Stimulated activated CD8-positive, alpha-beta memory T cell treated with anti-CD3 and anti-CD28 coated beads, Interleukin-2, amount 100 ng/mL, for 48 hours (primary cell): ENCODE measurements at regions not wholly inside any gene's neighbourhood (a gene's known extent, or its start where the extent isn't known, plus 50 kb on each side); places are given as distances from the start of the nearest gene placed in this dataset.
"Not testable (repeated sequence)": the region's sequence is repeated elsewhere in the genome, so short reads cannot be mapped to it uniquely, and the experiment has no call there.

ENCODE experiments used
- DNase-seq, 2 donors: peaks; one replicate each; pipeline ENCODE4 v3.0.0-alpha.2; 2020; ENCODE audit warnings: low read depth in 2 of 2

DNA sequence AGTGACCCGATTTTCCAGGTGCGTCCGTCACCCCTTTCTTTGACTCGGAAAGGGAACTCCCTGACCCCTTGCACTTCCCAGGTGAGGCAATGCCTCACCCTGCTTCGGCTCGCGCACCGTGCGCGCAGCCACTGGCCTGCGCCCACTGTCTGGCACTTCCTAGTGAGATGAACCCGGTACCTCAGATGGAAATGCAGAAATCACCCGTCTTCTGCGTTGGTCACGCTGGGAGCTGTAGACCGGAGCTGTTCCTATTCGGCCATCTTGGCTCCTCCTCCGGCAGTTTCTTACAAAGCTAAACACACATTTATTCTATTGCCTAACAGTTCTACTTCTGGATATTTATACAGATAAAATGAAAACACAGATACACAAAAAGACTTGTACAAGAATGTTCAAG, 527.6 kb upstream of the LRRN3 start:
- not testable (repeated sequence) for DNase-seq

- DNase-seq: no peak
Observed at GRCh38 chr7:110564246-110564645, 526.7 kb upstream of the LRRN3 start.

GRCh38 chr7:110568388-110568787, 522.5 kb upstream of the LRRN3 start:
- DNase-seq: no peak

DNA sequence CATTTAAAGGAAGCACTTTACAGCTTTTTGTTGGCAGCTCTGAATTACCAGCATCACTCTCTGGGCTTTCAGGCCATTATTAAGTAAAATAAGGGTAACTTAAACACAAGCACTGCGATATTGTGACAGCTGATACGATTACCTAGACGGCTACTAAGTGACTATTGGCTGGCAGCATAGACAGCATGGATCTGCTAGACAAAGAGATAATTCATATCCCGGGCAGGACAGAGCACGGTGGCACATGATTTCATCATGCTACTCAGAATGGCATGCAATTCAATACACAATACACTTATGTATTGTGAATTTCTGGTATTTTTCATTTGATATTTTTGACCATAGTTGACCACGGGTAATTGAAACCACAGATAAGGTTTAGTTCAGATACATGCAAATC, 522.0 kb upstream of the LRRN3 start:
- no peak for DNase-seq

- no peak for DNase-seq
Observed at GRCh38 chr7:110569486-110570205, 521.3 kb upstream of the LRRN3 start.

GRCh38 chr7:110573862-110574528, 516.9 kb upstream of the LRRN3 start:
- no peak for DNase-seq

- DNase-seq: no peak
Observed at GRCh38 chr7:110587294-110587693, 503.6 kb upstream of the LRRN3 start.

DNA sequence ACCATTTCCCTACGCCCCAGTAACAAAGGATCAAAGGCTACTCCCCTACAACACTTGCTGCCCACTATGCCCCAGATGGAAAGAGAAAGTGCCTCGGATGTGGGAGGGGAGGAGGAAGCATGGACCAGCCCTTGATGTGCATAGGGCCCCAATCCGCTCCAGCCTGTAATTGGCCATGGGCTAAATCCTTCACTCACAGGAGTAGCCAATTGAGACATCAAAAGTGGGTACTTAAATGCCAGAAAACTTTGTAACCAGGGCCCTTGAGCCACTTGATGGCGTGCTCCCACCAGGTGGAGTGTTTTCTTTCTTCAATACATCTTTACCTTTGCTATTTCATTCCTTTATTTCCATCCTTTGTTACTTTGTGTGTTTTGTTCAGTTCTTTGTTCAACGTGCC, 500.5 kb upstream of the LRRN3 start:
- DNase-seq: no peak

GRCh38 chr7:110591341-110591740, 499.6 kb upstream of the LRRN3 start:
- DNase-seq: no peak

GRCh38 chr7:110592557-110592956, 498.4 kb upstream of the LRRN3 start:
- no peak for DNase-seq

GRCh38 chr7:110593355-110593754, 497.6 kb upstream of the LRRN3 start:
- DNase-seq: no peak

DNA sequence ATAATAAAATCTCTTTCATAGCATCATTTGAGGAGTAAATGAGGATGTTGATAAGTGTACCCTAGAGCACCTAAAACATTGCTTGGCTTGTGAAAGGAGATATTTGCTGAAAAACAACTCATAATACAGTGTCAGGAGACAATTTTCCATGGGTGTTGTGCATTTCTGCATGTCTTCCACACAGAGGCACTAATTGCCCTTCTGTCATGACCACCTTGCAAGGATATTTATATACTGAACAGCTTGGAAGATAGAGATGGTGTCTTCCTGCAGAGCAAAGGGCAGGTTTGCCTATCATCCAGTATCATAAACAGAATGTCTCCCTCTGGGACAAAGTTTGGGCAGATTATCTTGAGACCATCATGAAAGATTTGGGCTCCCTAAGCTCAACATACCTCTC, 495.2 kb upstream of the LRRN3 start:
- DNase-seq: no peak

- no peak for DNase-seq
Observed at GRCh38 chr7:110600956-110601355, 490.0 kb upstream of the LRRN3 start.

DNA sequence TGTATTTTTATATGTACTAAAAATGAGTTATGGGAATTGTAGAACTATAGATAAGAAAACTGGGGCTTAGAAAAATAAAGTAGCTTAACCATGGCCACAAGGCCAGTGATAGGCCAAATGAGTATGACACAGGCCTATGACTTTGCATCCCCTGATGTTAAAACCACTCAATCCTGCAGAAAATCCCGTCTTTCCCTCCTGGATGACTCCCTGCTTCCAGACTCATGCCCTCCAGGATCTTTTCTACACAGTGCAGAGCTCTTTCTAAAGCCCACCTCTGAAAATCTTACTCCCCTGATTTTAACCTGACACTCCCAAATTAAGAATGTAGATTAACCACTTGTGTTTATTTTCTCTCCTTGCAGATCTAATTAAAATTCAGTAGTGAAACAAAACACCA, 489.2 kb upstream of the LRRN3 start:
- no peak for DNase-seq

DNA sequence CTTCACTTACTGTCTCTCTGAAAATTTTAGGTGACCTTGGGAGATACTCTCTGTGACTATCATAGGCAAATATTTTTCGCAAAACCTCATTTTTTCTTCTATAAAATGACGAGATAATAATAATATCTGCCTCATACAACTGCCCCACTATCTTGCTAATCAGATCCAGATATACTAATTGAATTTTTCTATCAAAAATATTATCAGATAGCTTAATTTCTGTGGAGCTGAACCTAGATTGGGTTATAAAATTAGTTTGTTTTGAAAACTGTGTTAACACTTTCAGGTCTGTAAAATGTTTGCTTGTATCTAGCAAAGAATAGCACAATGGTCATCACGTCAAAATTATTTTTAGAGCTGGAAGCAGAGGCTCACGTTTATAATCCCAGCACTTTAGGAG, 486.7 kb upstream of the LRRN3 start:
- DNase-seq: no peak

DNA sequence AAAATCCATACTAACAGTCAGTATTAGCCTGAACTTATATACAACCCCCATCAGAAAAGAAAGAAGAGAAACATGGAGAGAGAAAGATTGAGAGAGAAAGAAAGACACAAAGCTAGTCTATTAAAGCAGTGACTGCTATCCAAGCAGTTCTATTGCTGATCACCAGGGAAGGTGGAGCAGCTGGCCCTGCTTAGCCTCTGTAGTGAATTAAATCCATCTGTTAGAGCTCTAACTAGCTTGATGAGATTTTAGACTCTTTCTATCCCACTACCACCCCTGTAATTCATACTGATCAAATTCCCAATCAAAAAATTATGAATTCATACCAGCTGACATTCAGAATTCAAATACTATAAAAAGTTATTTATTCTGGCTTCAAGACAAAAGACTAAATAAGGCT, 486.0 kb upstream of the LRRN3 start:
- no peak for DNase-seq

DNA sequence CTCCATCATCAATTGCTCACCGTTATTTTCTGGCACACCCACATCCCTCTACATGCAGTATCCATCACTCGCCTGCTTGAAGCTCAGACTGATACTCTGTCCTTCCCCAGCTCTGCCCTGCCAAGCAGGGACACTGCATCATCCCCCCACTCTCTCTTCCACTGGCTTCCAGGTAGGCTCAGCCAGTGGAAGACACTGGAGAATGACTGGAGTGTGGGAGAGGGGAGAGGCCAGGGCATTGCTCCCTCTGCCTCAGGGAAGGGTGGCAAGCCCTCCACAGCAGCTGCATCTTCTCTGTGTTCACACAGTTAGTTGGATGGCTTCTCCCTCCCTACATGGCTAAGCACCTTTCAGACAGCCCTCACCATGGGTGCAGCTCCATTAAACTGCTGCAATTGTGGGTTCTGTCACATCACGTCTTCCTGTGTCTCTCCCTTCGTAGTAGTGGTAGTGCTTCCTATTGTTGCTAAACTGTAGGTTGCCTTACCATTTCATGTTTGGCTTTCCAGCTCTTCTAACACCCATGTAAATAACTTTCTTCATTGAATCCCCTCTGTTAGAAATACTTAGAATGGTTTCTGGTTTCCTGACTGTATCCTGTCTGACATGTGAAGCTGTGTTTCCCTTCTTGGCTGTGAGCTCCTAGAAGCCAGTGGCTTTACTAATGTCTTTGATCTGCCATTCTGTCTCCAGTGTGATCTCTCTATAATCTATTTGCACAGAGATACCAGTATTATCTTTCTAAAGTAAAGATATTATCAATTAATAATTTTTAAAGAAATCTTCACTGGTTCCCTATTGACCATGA, 483.7 kb upstream of the LRRN3 start:
- no peak for DNase-seq

DNA sequence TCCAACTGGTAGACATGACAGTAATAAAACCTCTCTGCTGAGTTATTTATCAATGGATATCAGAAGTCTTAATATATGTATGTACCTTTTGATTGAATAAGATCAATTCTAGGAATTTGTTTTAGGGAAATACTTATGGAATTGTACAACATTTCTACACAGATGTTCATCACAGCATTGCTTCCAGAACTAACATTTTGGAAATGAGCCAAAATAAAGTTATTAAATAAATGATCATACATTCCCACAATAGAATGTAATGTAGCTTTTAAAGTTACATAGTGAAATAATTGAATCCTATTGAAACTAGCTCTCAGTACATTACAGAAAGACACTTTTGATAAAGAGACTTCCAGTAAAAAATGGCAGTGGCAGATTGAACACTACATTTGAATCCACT, 481.6 kb upstream of the LRRN3 start:
- DNase-seq: no peak

DNA sequence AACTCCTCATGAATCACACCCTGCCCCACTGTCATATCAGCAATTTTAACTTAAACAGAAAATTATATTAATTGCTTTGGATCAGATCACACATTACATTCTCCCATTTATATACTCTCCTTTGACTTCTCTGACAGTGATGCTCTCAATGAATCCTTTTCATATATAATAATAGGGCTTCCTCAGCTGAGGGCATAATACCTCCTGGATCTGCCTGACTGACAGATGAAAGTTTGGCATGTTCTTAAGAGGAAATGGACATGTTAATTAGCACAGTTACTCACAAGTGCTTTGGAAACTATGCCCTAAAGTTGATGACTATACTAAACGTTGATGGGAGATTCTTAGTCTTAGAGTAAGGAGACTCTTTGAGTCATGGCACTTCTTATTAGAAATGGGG, 478.2 kb upstream of the LRRN3 start:
- DNase-seq: no peak
